GM23248 (cell line): ENCODE measurements at regions not wholly inside any gene's neighbourhood (a gene's known extent, or its start where the extent isn't known, plus 50 kb on each side); places are given as distances from the start of the nearest gene placed in this dataset.

Source experiments
- EZH2 ChIP-seq: fragments of 200-600 bp; sonication (generic); IDR thresholded peaks from 2 replicates; pipeline ENCODE4 v1.6.1; 2018; ENCODE audit warnings: antibody characterized with exemption, mild to moderate bottlenecking; ENCODE audit not compliant: insufficient read depth, poor library complexity, severe bottlenecking
- EZH2phosphoT487 ChIP-seq: fragments of 200-600 bp; sonication (generic); IDR thresholded peaks from 2 replicates; pipeline ENCODE4 v1.6.1; 2018; ENCODE audit warnings: antibody characterized with exemption, moderate library complexity, mild to moderate bottlenecking, low read depth; ENCODE audit not compliant: insufficient read depth

DNA sequence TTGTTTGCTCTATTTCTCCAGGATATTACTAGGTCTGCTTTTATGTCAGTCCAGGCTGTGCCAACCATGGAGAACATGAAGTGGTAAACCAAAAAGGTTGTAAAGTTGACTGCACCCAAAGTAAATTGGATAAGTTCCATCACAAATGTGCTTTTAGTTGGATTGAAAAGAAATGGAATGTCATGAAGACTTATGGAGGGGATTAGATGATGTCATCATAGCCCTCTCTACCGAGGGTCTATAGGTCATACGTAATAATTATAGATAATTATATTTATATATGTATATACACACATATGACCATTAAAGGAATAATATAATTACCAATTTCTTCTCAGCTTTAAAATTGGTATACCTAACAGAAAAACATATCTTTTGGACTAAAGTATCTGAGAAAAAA lies 714.9 kb downstream of the NOVA1 start:
- no peak for TF ChIP-seq EZH2phosphoT487
- TF ChIP-seq EZH2: no peak
